ENCODE measurements at regions not wholly inside any gene's neighbourhood (a gene's known extent, or its start where the extent isn't known, plus 50 kb on each side); places are given as distances from the start of the nearest gene placed in this dataset.

GRCh38 chr6:63140114-63140513 is 71.2 kb upstream of the FKBP1C start:
- DNase-seq (no peak), ATAC-seq (ENCODE audit: low read depth) (no peak)
- POLR2A ChIA-PET, result no interaction called here
- Mint-ChIP-seq H3K4me3 (no peak overlapping the region), H3K27me3 (no peaks in the 10 kb centered on the region), H3K27ac (no peak overlapping the region), H3K4me1 (no peaks in the 10 kb centered on the region), H3K9me3 (peaks cover 7% of the 10 kb centered on the region), H3K36me3 (ENCODE audit: low read depth) (no peaks in the 10 kb centered on the region)
- TF ChIP-seq CTCF (IDR thresholded peaks at IDR 0.05), result no peak
- CTCF ChIA-PET, result no interaction called here
- intact Hi-C loops (cut with micrococcal nuclease), result no loop called here

DNA sequence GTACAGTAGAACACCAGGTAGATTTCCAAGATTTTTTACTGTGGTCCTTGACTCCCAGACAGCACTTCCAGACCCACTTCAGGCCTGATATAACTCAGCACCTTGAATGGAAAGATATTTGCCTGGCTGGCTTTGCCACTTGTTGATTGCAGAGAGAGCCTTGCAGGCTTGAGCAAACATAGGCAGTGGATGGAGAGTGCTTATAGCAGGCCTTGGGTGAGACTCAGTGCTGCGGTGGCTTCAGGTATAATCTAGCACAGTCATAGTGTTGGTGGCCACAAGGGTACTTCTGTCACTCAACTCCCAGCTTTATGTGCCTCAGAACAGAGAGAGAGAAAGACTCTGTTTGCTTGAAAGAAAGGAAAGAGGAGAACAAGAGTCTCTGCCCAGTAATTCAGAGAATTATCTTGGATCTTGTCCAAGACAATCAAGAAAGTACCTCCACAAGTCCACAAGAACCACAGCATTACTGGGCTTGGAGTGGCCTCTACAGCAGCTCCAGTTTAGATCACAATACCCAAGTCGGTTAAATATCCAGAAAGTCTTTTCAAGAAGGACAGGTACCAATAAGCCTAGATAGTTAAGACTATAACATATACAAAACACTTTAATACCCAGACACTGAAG is 70.5 kb upstream of the FKBP1C start:
- no peak overlapping the region for H3K4me3 Mint-ChIP-seq
- no peak for DNase-seq
- no peaks in the 10 kb centered on the region for H3K27me3 Mint-ChIP-seq
- intact Hi-C loops (cut with micrococcal nuclease), result no loop called here
- ChIA-PET CTCF (no interaction called here), POLR2A (no interaction called here)
- ATAC-seq (ENCODE audit: low read depth), result no peak
- H3K9me3 Mint-ChIP-seq, result peaks cover 7% of the 10 kb centered on the region
- H3K36me3 Mint-ChIP-seq (ENCODE audit: low read depth), result no peaks in the 10 kb centered on the region
- no peak for TF ChIP-seq CTCF (IDR thresholded peaks at IDR 0.05)
- no peaks in the 10 kb centered on the region for H3K4me1 Mint-ChIP-seq
- no peak overlapping the region for H3K27ac Mint-ChIP-seq

DNA sequence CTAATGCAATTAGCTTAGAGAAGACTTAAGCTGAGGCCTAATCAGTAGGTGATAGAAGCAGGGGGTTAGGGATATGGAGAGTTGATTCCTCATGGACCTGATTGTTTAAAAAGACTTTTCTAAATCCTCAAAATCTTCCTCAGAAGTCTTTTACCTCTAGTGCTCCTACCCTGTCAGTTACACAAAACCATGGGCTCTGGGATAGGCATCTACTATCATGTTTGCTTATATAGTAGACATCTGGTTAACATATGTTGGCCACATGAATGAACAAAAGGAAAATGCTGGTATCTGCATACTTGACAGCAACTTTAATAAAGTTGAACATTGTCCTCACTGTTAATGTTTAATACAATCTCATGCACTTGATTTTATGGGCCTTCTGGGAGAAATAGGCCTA is 61.5 kb upstream of the FKBP1C start:
- no peaks in the 10 kb centered on the region for H3K36me3 Mint-ChIP-seq (ENCODE audit: low read depth)
- intact Hi-C loops (cut with micrococcal nuclease), result no loop called here
- no peak overlapping the region for H3K4me3 Mint-ChIP-seq
- H3K27me3 Mint-ChIP-seq, result no peaks in the 10 kb centered on the region
- no peaks in the 10 kb centered on the region for H3K9me3 Mint-ChIP-seq
- no peaks in the 10 kb centered on the region for H3K4me1 Mint-ChIP-seq
- ChIA-PET CTCF (no interaction called here), POLR2A (no interaction called here)
- no peak for DNase-seq
- TF ChIP-seq CTCF (IDR thresholded peaks at IDR 0.05), result no peak
- no peak overlapping the region for H3K27ac Mint-ChIP-seq
- ATAC-seq (ENCODE audit: low read depth), result no peak

- H3K9me3 Mint-ChIP-seq, result peaks cover 2% of the 10 kb centered on the region
- no peaks in the 10 kb centered on the region for H3K27me3 Mint-ChIP-seq
- no peaks in the 10 kb centered on the region for H3K36me3 Mint-ChIP-seq (ENCODE audit: low read depth)
- TF ChIP-seq CTCF (IDR thresholded peaks at IDR 0.05), result no peak
- DNase-seq, result no peak
- H3K4me3 Mint-ChIP-seq, result no peak overlapping the region
- ATAC-seq (ENCODE audit: low read depth), result no peak
- POLR2A ChIA-PET, result no interaction called here
- H3K27ac Mint-ChIP-seq, result no peak overlapping the region
- H3K4me1 Mint-ChIP-seq, result no peaks in the 10 kb centered on the region
- CTCF ChIA-PET, result no interaction called here
- intact Hi-C loops (cut with micrococcal nuclease), result no loop called here
These were observed 56.7 kb upstream of the FKBP1C start for GRCh38 chr6:63154535-63154934.
